ENCODE measurements at regions not wholly inside any gene's neighbourhood (a gene's known extent, or its start where the extent isn't known, plus 50 kb on each side); places are given as distances from the start of the nearest gene placed in this dataset.
"Not testable (repeated sequence)": the region's sequence is repeated elsewhere in the genome, so short reads cannot be mapped to it uniquely, and the experiment has no call there.

DNA sequence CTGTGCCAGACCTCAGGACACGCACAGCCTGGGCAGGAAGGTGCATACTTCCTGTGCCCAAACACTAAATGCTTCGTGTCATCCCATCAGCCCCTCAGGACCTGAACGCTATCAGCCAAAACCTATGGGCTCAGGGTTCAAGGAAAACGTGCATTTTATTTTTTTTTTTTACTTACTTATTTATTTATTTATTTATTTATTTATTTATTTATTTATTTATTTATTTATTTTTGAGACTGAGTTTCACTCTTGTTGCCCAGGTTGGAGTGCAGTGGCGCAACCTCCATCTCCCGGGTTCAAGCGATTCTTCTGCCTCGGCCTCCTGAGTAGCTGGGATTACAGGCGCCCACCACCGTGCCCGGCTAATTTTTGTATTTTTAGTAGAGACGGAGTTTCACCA, 127.8 kb downstream of the RCHY1 start:
- not testable (repeated sequence) for TF ChIP-seq POLR2A (IDR thresholded peaks at IDR 0.05)
- TF ChIP-seq, protein P1, sequence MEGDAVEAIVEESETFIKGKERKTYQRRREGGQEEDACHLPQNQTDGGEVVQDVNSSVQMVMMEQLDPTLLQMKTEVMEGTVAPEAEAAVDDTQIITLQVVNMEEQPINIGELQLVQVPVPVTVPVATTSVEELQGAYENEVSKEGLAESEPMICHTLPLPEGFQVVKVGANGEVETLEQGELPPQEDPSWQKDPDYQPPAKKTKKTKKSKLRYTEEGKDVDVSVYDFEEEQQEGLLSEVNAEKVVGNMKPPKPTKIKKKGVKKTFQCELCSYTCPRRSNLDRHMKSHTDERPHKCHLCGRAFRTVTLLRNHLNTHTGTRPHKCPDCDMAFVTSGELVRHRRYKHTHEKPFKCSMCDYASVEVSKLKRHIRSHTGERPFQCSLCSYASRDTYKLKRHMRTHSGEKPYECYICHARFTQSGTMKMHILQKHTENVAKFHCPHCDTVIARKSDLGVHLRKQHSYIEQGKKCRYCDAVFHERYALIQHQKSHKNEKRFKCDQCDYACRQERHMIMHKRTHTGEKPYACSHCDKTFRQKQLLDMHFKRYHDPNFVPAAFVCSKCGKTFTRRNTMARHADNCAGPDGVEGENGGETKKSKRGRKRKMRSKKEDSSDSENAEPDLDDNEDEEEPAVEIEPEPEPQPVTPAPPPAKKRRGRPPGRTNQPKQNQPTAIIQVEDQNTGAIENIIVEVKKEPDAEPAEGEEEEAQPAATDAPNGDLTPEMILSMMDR (IDR thresholded peaks at IDR 0.05), result not testable (repeated sequence)

Data from esophagus squamous epithelium (tissue), 4 donors.